ENCODE measurements at regions not wholly inside any gene's neighbourhood (a gene's known extent, or its start where the extent isn't known, plus 50 kb on each side); places are given as distances from the start of the nearest gene placed in this dataset.

DNA sequence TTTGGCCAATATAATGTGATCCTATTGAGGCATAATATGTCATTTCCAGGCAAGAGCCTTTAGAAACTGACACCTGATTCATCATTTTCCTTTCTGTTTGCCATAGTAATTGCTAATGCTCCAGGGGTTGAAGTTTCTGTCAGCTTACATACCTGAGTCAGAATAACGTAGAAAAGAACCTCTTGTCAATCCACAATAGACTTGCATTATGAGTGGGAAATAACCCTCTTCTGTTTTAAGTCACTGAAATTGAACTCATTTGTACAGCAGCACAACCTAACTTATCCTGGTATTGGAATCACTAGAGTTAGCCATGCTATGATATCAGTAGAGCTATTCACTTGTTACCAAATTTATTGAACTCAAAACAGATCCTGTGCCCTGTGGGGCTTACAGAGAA lies 101.7 kb upstream of the TP63 start:
- no peaks in the 10 kb centered on the region for H3K36me3 ChIP-seq (ENCODE audit: insufficient read depth)
- WGBS = 93% methylated on average over 1 of the region's 1 CpG
- H3K4me1 ChIP-seq (ENCODE audit: insufficient read depth) = no peaks in the 10 kb centered on the region
- no peak overlapping the region for H3K4me3 ChIP-seq (ENCODE audit: low read depth, low read length)
- no peak overlapping the region for H3K27ac ChIP-seq (ENCODE audit: low read depth)
- no peak for DNase-seq (ENCODE audit: extremely low spot score)

DNA sequence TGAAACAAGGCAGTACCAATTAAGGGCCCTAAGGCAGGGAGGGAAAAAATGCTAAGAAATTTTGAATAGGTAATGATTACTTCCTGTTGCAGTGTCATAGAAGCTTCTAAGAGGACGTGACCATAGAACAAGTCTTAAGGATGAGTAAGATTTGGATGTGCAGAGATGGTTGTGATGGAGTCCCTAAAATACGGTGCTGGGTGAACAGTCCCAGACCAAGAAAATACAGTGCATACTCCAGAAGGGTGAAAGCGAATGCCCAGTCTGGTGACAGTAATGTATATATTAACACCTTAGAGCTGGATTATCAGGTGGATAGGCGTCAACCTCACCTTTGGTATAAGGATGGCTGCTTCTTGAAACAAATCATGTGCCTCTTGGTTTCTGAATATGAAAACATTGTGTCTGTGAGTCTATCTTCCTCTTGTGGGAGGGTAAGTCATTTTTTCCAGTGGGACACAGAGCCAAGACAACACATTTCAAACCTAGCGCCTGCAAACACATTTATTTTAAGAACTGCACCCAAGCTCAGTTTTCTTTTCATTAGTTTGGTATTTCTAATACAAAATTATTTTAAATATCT lies 101.2 kb upstream of the TP63 start:
- WGBS = 87% methylated on average over 5 of the region's 5 CpGs
- H3K27ac ChIP-seq (ENCODE audit: low read depth) = no peak overlapping the region

DNA sequence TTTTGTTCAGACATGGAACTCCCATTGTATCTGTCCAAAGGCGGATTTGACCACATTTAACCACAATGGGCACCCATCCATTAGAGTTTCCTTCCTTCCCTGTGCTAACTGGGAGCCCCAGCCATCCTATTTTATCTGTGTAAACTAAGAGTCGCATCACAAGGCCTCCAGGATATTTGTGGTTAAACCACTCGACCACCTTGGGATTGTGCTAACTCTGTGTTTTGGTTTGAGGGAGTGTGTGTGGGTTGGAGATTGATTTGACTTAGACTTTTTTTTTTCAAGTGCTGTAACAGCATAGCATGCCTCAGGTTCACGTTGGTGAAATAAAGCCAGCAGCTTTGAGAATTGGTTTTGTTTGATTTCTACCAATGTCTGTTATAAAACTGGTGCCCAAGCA lies 100.4 kb upstream of the TP63 start:
- no peak for DNase-seq (ENCODE audit: extremely low spot score)
- Histone ChIP-seq H3K4me3 (ENCODE audit: low read depth, low read length) (no peak overlapping the region), H3K27ac (ENCODE audit: low read depth) (no peak overlapping the region), H3K4me1 (ENCODE audit: insufficient read depth) (no peaks in the 10 kb centered on the region), H3K36me3 (ENCODE audit: insufficient read depth) (no peaks in the 10 kb centered on the region)
- WGBS = 64% methylated on average over 4 of the region's 4 CpGs

More for the DNA sequence above, 101.2 kb upstream of the TP63 start:
- Histone ChIP-seq H3K4me3 (ENCODE audit: low read depth, low read length) (no peak overlapping the region), H3K4me1 (ENCODE audit: insufficient read depth) (no peaks in the 10 kb centered on the region), H3K36me3 (ENCODE audit: insufficient read depth) (no peaks in the 10 kb centered on the region)
- no peak for DNase-seq (ENCODE audit: extremely low spot score)

DNA sequence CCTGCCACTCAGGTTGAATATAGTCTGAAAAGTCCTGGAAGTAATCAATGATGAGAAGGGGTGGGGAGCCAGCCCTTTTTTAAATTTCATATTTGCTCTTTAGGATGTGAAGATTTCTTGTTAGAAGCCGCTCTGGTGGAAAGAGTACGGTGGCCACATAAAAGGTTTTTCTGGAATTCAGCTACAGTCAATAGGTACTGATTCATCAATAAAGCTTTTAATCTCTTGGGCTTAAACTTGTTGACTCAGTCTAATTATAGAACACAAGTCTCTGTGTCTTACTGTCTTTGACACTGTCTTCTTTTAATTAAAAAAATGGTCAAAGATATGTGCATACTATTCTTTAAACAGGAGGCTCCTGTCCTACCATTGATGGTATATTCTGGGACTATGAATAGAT lies 99.9 kb upstream of the TP63 start:
- 89% methylated on average over 2 of the region's 2 CpGs for WGBS

DNA sequence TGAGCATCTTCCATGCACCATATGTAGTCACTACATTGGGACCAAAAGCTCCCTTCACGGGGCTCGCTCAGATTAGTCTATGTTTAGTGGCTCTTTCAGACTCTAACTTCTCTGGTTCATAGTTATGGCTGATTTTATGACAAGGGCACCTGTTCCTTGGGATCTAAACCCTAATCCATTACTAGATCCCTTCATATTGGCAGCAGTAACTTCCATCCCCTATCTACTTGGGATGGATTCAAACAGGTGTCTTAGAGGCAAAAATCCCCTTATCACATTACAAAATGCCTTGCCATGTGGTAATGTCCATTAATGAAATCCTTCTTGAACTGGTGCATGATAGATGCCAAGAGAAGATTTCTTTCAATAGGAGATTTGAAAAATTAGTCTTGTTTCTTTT lies 96.7 kb upstream of the TP63 start:
- Histone ChIP-seq H3K36me3 (ENCODE audit: insufficient read depth) (no peaks in the 10 kb centered on the region), H3K4me3 (ENCODE audit: low read depth, low read length) (no peak overlapping the region), H3K27ac (ENCODE audit: low read depth) (no peak overlapping the region), H3K4me1 (ENCODE audit: insufficient read depth) (no peaks in the 10 kb centered on the region)
- 93% methylated on average over 2 of the region's 2 CpGs for WGBS
- no peak for DNase-seq (ENCODE audit: extremely low spot score)

More for the DNA sequence above, 99.9 kb upstream of the TP63 start:
- no peak overlapping the region for H3K27ac ChIP-seq (ENCODE audit: low read depth)
- H3K4me3 ChIP-seq (ENCODE audit: low read depth, low read length) = no peak overlapping the region
- H3K36me3 ChIP-seq (ENCODE audit: insufficient read depth) = no peaks in the 10 kb centered on the region
- no peaks in the 10 kb centered on the region for H3K4me1 ChIP-seq (ENCODE audit: insufficient read depth)
- no peak for DNase-seq (ENCODE audit: extremely low spot score)

DNA sequence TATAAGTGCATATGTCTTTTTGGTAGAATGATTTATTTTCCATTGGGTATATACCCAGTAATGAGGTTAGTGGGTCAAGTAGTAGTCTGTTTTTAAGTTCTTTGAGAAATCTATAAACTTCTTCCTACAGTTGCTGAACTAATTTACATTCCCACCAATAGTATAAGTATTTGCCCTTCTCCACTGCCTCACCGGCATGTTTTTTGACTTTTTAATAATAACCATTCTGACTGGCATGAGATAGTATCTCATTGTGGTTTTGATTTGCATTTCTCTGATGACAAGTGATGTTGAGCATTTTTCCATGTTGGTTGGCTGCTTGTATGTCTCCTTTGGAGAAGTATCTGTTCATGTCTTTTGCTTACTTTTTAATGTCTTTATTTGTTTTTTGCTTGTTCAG lies 94.1 kb upstream of the TP63 start:
- Histone ChIP-seq H3K27ac (ENCODE audit: low read depth) (no peak overlapping the region), H3K36me3 (ENCODE audit: insufficient read depth) (no peaks in the 10 kb centered on the region), H3K4me1 (ENCODE audit: insufficient read depth) (no peaks in the 10 kb centered on the region), H3K4me3 (ENCODE audit: low read depth, low read length) (no peak overlapping the region)
- 82% methylated on average over 1 of the region's 1 CpG for WGBS
- no peak for DNase-seq (ENCODE audit: extremely low spot score)

DNA sequence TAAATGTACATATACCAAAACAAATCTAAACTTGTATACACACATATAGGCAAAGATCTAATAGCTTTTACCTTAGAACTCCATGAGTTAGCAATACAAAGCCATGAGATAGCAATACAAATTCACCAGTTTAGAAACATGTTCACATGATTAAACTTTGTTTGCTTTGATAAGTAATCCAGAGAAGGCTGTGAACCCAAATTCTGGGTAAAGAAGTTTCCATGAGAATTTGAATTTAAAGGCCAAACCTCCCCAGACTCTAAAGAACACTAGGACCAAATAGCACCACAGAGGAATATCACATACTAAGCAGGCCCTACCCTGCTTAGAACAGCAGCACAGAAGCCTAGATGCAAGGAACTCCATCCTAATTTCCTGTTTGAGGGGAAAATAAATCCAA lies 83.7 kb upstream of the TP63 start:
- no peaks in the 10 kb centered on the region for H3K36me3 ChIP-seq (ENCODE audit: insufficient read depth)
- no peak for DNase-seq (ENCODE audit: extremely low spot score)

DNA sequence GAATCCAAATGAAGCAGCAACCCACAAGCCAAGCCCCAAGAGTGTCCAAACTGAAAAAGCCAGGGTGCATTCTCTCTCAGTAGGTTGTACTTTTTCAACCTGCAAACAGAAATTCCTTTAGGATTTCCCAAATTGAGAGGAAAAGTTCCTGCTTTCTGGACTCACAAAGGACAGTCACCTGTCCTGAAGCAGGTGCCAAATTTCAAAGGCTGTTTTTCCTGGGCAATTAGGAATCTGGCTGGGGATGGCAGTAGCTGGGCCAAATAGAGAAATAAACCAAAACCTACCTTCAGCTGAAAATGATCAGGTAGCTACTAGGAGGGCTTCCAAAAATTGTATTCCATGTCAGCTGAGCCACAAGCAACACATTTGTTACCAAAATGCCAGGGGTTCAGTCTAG lies 83.1 kb upstream of the TP63 start:
- H3K27ac ChIP-seq (ENCODE audit: low read depth) = no peak overlapping the region
- H3K4me1 ChIP-seq (ENCODE audit: insufficient read depth) = no peaks in the 10 kb centered on the region
- no peak for DNase-seq (ENCODE audit: extremely low spot score)
- no peak overlapping the region for H3K4me3 ChIP-seq (ENCODE audit: low read depth, low read length)
- no peaks in the 10 kb centered on the region for H3K36me3 ChIP-seq (ENCODE audit: insufficient read depth)

More for the DNA sequence above, 83.7 kb upstream of the TP63 start:
- H3K4me3 ChIP-seq (ENCODE audit: low read depth, low read length) = no peak overlapping the region
- H3K4me1 ChIP-seq (ENCODE audit: insufficient read depth) = no peaks in the 10 kb centered on the region
- H3K27ac ChIP-seq (ENCODE audit: low read depth) = no peak overlapping the region

DNA sequence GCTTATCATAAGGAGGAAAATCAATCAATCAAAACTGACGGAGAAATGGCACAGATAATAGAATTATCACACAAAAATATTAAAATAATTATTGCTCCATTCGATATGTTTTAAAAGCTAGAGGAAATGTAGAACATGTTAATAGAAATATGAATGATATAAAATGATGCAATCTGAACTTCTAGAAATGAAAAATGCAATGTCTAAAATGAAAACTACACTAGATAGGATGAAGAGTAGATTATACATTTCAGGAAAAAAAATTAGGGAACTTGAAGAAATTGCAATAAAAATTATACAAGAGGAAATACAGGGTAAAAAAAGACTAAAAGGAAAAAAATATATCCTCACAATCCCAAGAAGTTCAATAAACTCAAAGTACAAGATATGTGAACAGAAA lies 80.2 kb upstream of the TP63 start:
- no peaks in the 10 kb centered on the region for H3K36me3 ChIP-seq (ENCODE audit: insufficient read depth)
- H3K4me1 ChIP-seq (ENCODE audit: insufficient read depth) = no peaks in the 10 kb centered on the region
- no peak overlapping the region for H3K4me3 ChIP-seq (ENCODE audit: low read depth, low read length)
- no peak for DNase-seq (ENCODE audit: extremely low spot score)
- no peak overlapping the region for H3K27ac ChIP-seq (ENCODE audit: low read depth)
- WGBS = 42% methylated on average over 2 of the region's 2 CpGs

DNA sequence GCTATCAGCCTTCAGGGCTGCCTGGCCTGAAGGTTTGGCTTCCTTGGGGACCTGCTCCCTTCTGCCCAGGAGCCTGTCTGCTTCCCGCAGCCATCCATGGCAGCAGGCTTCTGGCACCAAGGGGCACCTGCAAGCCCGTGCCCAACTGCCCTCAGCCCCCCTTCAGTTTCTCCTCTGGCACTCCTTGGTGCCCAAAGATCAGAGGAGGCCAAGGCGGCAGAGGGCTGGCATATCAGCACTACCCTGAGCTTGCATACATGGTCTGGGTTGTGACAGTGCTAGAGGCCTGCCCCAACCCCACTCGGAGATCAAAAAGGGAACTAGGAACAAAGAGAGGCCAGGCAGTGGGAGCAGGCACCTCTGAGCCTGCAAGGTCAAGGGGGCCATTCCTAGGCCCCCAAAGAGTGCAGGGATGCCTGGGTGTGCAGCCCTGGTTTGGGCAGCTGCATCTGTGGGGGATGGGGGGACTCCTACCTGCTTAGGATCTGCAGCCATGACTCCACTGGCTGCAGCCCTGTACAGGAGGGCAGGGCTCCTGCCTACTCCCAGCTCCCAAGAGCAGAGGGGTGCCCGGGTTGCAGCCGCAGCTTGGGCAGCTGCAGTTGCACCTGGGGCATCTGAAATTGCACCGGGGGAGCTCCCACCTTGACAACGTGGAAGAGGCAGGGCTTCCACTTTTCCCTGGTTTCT lies 76.2 kb upstream of the TP63 start:
- DNase-seq (ENCODE audit: extremely low spot score) = no peak
- Histone ChIP-seq H3K27ac (ENCODE audit: low read depth) (no peak overlapping the region), H3K36me3 (ENCODE audit: insufficient read depth) (no peaks in the 10 kb centered on the region), H3K4me3 (ENCODE audit: low read depth, low read length) (no peak overlapping the region), H3K4me1 (ENCODE audit: insufficient read depth) (no peaks in the 10 kb centered on the region)
- WGBS = 64% methylated on average over 8 of the region's 8 CpGs

DNA sequence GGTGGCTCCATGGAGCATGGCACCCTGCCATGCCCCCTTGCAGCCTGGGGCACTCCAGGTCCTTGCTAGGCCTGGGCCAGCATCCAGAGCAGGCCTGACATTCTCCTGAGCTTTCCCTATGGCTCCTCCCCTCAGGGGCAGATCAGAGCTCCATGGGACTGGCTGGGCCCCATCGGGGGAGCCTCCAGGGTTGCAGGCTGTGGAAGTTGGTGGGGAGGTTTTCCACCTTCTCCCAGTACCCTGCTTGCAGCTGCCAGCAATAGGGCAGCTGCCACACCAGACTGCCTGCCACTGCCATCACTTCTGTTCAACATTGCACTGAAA lies 75.7 kb upstream of the TP63 start:
- Histone ChIP-seq H3K27ac (ENCODE audit: low read depth) (no peak overlapping the region), H3K36me3 (ENCODE audit: insufficient read depth) (no peaks in the 10 kb centered on the region), H3K4me1 (ENCODE audit: insufficient read depth) (no peaks in the 10 kb centered on the region), H3K4me3 (ENCODE audit: low read depth, low read length) (no peak overlapping the region)
- DNase-seq (ENCODE audit: extremely low spot score) = no peak
- 76% methylated on average over 1 of the region's 1 CpG for WGBS

DNA sequence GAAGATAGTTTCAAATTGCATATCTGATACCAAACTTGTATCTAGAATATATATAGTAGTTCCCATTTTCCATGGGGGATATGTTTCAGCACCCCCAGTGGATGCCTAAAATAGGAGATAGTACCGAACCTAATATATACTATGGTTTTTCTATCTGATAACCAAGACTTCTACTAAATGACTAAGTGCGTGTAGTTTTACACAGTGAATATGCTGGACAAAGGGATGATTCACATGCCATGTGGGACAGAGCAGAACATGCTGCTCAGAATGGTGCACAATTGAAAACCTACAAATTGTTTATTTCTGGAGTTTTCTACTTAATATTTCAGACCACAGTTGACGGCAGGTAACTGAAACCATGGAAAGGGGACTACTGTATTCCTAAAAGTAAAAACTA lies 73.4 kb upstream of the TP63 start:
- 93% methylated on average over 3 of the region's 3 CpGs for WGBS
- Histone ChIP-seq H3K27ac (ENCODE audit: low read depth) (no peak overlapping the region), H3K4me3 (ENCODE audit: low read depth, low read length) (no peak overlapping the region), H3K36me3 (ENCODE audit: insufficient read depth) (no peaks in the 10 kb centered on the region), H3K4me1 (ENCODE audit: insufficient read depth) (no peaks in the 10 kb centered on the region)
- DNase-seq (ENCODE audit: extremely low spot score) = no peak

DNA sequence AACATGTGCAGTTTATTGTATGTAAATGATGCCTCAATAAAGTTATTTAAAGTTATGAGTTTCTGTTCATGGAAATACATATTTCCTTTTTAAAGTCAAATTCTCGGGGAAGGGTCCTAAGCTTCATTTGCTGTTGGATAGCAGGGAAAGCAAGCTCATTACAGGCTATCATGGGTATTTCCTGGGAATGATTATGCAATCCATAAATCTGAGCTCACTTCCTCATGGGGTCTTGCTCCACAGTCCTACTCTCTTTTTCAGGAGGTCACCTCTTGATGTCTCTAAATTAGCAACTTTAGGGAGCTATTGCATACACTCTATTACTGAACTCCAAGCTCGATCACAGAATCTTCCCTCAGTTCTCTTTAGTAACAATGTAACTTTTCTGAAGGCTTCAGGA lies 69.9 kb upstream of the TP63 start:
- DNase-seq (ENCODE audit: extremely low spot score) = no peak
- WGBS = 89% methylated on average over 2 of the region's 2 CpGs
- Histone ChIP-seq H3K27ac (ENCODE audit: low read depth) (no peak overlapping the region), H3K36me3 (ENCODE audit: insufficient read depth) (no peaks in the 10 kb centered on the region), H3K4me1 (ENCODE audit: insufficient read depth) (no peaks in the 10 kb centered on the region), H3K4me3 (ENCODE audit: low read depth, low read length) (no peak overlapping the region)

DNA sequence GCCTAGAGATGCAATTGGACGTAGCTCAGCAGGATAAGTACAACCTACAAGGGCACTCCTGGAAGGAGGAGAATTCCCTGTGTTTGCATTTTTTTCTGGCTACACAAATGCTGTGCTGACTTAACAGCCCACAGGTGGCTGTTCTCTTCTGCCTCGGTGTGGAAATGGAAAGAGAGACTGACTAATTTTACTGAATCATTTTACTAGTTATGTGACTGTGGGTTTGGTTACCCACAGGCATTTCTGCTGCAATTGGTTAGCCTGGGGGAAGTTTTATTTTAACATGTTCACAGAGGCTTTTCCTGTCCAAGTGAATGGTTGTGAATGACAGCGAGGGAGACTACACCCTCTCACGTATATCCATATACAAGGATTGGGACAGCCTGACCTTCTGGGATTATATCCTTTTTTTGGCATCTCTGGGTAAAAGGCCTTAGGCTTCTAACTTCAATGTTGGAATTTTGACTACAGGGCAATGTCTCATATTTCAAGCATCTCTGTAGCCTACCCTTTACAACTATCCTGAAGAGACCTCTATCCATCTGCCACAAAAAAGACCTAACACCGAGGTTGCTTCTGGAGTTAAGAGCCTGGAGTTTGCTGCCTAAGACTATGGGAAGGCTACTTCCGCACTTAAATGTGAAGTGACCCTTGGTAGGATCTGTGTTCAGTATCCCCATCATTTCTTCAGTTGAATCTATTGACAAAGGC lies 67.2 kb upstream of the TP63 start:
- H3K36me3 ChIP-seq (ENCODE audit: insufficient read depth) = no peaks in the 10 kb centered on the region
- no peak overlapping the region for H3K27ac ChIP-seq (ENCODE audit: low read depth)
- DNase-seq (ENCODE audit: extremely low spot score) = no peak
- H3K4me1 ChIP-seq (ENCODE audit: insufficient read depth) = no peaks in the 10 kb centered on the region
- 59% methylated on average over 6 of the region's 6 CpGs for WGBS
- no peak overlapping the region for H3K4me3 ChIP-seq (ENCODE audit: low read depth, low read length)

Measured in urinary bladder (tissue), 3 donors.